ENCODE measurements at regions not wholly inside any gene's neighbourhood (a gene's known extent, or its start where the extent isn't known, plus 50 kb on each side); places are given as distances from the start of the nearest gene placed in this dataset.
"Not testable (repeated sequence)": the region's sequence is repeated elsewhere in the genome, so short reads cannot be mapped to it uniquely, and the experiment has no call there.

GRCh38 chr4:149870008-149870407 is 54.4 kb upstream of the IQCM start:
- no peak for DNase-seq (ENCODE audit: low read depth in 2 of 3, low spot score in 2 of 3)

DNA sequence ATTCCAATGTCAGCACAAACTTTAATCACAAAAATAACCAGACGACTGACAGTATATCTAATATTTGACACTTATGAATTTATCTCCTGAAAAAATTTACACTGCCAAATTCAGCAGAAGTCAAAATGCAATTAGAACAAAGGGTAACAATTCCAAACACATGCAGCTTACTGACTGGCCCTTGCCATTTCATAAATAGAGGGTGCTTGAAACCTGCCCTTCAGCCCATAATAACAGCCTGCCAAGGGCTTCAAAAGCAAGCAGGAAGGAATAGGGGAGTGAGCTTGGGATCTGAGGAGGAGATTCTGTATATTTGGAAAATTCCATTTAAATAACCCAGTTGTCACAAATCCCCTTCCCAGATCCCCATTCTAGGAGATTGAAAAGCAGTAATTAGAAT is 66.1 kb upstream of the IQCM start:
- DNase-seq (ENCODE audit: low read depth in 2 of 3, low spot score in 2 of 3): no peak

GRCh38 chr4:149882251-149882650 is 66.6 kb upstream of the IQCM start:
- no peak for DNase-seq (ENCODE audit: low read depth in 2 of 3, low spot score in 2 of 3)

- no peak for DNase-seq (ENCODE audit: low read depth in 2 of 3, low spot score in 2 of 3)
Observed at GRCh38 chr4:149884046-149884445, 68.4 kb upstream of the IQCM start.

- no peak for DNase-seq (ENCODE audit: low read depth in 2 of 3, low spot score in 2 of 3)
Observed at GRCh38 chr4:149884529-149885181, 69.0 kb upstream of the IQCM start.

DNA sequence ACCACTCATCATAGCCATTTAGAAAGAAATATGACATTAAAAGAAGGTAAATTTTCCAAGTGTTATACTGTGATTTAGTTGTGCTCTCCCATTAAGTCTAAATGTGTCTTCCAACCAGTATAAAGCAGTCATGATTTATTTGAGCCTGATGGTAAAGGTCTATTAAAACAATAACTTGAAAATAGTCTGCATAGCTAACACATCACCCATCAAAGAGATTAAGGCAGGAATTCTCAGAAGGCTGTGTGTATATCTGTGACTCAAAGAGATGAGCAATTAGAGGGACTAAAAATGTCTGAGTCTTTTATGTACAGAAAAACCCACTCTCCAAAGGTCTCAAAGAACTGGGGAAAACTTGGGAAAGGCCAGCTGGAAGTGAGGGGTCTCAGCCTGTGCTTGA is 70.3 kb upstream of the IQCM start:
- DNase-seq (ENCODE audit: low read depth in 2 of 3, low spot score in 2 of 3): no peak

DNA sequence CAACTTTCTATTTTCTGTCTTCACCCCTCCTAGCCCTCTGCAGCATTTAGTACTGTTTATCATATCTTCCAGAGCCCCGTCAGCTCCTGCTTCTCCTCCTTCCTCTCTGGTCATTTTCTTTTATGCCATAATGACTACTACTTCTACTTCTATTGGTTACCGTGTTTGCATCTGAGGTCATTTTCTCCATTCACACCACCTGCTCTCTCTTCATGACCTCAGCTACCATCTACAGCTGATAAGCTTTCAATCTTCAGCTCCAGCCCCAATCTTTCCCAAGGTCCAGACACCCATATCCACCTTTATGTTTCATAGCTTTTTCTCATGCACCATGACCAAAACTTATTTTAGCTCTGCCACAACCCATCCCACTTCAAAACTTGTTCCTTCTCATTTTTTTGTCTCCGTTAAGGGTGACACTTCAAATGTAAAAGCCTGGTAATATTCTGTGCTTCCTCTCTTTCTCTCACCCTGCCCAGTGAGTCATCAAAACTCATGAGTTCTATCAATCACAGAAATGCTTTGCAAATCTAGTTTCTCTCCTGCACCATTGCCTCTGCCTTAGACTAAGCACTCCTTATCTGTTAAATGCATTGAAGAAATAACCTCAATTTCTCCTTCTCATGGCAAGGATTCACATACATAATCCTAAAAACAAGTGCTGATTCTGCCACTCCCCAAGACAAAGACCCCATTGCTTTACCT is 71.3 kb upstream of the IQCM start:
- no peak for DNase-seq (ENCODE audit: low read depth in 2 of 3, low spot score in 2 of 3)

- DNase-seq (ENCODE audit: low read depth in 2 of 3, low spot score in 2 of 3): no peak
Observed at GRCh38 chr4:149889991-149890390, 74.3 kb upstream of the IQCM start.

- no peak for DNase-seq (ENCODE audit: low read depth in 2 of 3, low spot score in 2 of 3)
Observed at GRCh38 chr4:149890531-149890930, 74.9 kb upstream of the IQCM start.

DNA sequence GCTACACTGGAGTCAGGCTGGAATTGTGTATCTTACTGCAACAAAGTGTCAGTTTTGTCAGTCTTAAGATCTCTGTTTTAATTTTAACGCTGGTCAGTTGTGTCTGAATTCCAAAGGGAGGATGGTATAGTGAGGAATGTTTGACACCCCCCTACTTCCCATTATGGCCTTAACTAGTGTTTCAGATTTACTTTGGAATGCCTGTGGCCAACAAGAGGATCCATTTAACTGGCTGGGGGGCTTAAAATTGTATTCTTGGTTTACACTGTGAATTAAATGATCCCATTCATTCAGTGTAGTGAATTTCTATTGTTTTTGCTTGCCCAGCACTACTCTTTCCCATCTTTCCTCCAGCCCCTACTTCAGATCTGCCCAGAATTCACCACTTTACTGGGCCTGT is 75.8 kb upstream of the IQCM start:
- no peak for DNase-seq (ENCODE audit: low read depth in 2 of 3, low spot score in 2 of 3)

GRCh38 chr4:149896432-149896831 is 80.8 kb upstream of the IQCM start:
- no peak for DNase-seq (ENCODE audit: low read depth in 2 of 3, low spot score in 2 of 3)

GRCh38 chr4:149897783-149898182 is 82.1 kb upstream of the IQCM start:
- DNase-seq (ENCODE audit: low read depth in 2 of 3, low spot score in 2 of 3): peak in 1 of 3 donors; percentile 3

GRCh38 chr4:149901128-149901527 is 85.5 kb upstream of the IQCM start:
- no peak for DNase-seq (ENCODE audit: low read depth in 2 of 3, low spot score in 2 of 3)

DNA sequence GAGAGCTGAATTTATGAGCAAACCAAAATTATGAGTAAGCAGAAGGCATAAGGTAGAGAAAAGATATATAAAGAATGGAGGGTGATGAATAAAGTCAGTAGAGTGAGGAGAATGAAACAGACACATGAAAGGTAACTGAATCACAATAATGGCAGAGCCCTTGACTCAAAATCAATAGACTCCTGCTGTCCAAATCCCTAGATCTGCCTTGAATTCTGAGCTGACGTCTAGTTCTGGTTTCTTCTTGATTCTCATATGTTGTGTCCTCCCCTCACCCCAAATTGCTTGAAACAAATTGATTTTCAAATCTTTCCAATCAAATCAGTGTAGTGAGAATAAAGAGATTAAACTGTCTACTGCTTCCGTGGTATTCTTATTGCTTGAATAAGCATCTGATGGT is 86.6 kb upstream of the IQCM start:
- DNase-seq (ENCODE audit: low read depth in 2 of 3, low spot score in 2 of 3): no peak

DNA sequence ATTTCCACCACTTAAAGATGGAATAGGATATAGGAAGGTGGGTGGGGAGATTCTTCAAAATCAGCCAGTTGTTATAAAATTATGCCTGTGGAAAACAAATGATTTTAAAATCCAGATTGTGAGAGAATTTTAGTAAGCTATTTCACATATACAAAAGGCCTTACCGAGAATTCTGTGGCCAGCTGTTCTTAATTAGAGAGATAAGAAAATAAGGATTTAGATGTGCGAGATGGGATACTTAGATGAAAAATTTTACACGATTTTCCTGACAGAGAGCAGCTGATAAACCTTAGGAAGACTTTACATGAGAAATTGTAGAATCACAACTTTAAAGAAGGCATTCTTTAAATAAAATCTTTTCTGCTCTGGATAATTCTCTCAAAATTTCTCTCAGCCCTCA is 94.5 kb upstream of the IQCM start:
- DNase-seq (ENCODE audit: low read depth in 2 of 3, low spot score in 2 of 3): no peak

DNA sequence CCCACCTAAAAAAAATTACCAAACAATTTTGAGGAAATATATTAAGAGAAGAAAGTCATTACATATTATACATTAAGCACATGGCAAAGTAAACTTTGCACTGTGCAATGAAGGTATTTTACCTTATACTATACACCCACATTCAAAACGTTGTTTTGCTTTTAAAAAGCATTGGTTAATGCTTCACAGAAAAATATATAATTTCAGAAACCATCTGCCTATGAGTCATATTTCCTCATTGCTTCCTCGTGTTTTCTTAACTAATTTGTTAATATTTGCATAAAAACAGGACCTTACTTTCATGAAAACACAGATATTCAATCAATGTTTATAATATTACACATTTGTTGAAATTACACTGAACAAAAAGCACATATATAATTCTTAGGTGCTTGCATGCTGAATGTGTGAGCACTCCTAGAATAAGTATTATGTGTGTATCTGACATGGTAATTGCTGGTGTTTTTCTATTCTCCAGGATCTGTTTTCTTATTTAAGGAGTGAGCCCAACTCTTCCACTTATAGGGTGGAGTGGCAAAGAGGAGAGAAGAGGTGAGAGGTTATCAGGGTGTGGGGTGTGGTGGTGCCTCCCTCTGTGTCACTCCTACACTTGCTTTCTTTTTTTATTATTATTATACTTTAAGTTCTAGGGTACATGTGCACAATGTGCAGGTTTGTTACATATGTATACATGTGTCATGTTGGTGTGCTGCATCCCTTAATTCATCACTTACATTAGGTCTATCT is 95.1 kb upstream of the IQCM start:
- no peak for DNase-seq (ENCODE audit: low read depth in 2 of 3, low spot score in 2 of 3)

- DNase-seq (ENCODE audit: low read depth in 2 of 3, low spot score in 2 of 3): no peak
Observed at GRCh38 chr4:149911354-149911753, 95.7 kb upstream of the IQCM start.

DNA sequence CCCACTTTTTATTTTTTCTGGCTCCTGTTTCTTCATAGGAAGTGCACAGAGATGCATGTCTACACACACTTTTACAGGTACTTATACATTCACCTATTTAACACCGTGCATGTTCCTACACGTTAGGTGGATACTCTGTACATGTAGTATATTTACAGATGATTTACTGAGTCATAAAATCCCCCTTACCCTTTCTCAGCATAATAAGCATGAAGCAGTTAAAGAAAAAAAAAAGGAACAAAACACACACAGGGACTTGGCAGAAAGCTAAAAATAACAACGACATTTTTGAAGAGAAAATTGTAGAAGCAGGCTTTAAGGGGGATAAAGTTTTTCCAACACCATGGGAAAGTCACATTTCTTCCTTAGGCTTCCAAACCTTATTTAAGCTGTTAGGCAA is 96.4 kb upstream of the IQCM start:
- no peak for DNase-seq (ENCODE audit: low read depth in 2 of 3, low spot score in 2 of 3)

DNA sequence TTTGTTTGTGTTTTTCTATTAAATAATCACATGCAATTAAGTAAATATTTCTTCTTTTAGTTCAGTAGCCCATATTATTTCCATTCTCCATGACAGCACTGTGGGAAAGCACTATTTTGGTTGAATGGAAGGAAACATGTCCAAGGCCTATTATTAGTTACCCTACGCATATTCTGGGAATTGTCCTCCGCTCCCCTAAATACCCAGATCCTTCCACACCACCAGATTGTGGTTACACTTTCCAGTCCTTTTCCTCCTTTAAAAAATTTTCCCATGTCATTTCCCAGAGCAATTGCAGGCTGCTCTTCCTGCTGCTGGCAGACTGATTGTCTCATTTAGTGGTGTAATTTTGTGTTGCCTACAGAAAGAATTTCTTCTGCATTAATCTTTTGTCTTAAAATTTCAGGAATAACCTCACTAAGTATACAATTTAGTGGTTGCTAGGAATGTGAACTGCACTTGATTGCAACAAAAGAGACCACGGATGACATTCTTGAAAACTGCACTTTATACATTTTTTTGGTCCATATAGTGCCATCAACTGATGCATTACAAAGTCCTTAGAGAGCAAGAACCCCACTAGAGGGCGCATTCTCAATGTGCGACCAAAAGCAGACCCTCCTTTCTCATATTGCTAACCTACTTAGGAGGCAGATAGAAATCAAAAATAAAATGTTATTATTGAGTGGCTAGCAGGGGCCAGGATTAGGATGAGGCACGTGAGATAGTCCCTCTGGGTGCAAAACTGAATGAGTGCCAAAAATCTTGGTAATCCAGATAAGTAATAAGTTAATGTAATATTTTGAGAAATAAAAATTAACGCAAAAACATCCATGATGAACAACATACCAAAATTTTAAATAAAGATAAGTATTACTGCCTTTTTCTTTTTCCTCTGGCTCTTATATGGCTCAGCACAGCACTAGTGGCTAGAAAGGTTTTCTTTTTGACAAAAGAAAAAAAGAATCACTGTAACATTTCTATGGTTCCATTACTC is 98.8 kb upstream of the IQCM start:
- DNase-seq (ENCODE audit: low read depth in 2 of 3, low spot score in 2 of 3): peak in 2 of 3 donors; percentile 31 to 61

GRCh38 chr4:149915735-149916134 is 100.1 kb upstream of the IQCM start:
- DNase-seq (ENCODE audit: low read depth in 2 of 3, low spot score in 2 of 3): not testable (repeated sequence)

GRCh38 chr4:149923736-149924135 is 108.1 kb upstream of the IQCM start:
- no peak for DNase-seq (ENCODE audit: low read depth in 2 of 3, low spot score in 2 of 3)

All from hematopoietic multipotent progenitor cell (in vitro differentiated cells).